ENCODE measurements at regions not wholly inside any gene's neighbourhood (a gene's known extent, or its start where the extent isn't known, plus 50 kb on each side); places are given as distances from the start of the nearest gene placed in this dataset.

DNA sequence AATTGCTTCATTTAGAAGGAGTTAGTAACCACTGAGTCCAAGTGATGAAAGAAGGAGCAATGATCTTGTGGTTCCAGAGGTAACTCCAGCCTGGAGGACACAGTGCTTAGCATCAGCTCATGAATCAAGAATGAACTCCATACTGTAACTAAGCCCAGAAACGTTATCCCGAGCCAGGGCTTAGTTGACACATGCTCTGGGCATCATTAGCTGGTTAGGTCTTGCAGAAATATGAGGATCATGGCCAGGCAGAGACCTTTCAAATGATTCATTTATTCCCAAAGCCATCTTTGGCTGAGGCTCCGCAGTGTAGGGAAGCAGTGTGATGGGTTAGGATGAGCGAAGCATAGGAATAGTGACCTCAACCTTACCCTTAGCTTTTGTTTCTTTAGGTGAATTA, 277.4 kb downstream of the FAM76B start:
- no peak for DNase-seq
- 100% methylated on average over 3 of the region's 4 CpGs for WGBS (ENCODE audit: insufficient coverage)
- no peak overlapping the region for H3K27ac ChIP-seq (ENCODE audit: insufficient read depth in 1 of 2, low read depth in 1 of 2, low read length in 2 of 2, poor library complexity in 1 of 2, severe bottlenecking in 2 of 2)

DNA sequence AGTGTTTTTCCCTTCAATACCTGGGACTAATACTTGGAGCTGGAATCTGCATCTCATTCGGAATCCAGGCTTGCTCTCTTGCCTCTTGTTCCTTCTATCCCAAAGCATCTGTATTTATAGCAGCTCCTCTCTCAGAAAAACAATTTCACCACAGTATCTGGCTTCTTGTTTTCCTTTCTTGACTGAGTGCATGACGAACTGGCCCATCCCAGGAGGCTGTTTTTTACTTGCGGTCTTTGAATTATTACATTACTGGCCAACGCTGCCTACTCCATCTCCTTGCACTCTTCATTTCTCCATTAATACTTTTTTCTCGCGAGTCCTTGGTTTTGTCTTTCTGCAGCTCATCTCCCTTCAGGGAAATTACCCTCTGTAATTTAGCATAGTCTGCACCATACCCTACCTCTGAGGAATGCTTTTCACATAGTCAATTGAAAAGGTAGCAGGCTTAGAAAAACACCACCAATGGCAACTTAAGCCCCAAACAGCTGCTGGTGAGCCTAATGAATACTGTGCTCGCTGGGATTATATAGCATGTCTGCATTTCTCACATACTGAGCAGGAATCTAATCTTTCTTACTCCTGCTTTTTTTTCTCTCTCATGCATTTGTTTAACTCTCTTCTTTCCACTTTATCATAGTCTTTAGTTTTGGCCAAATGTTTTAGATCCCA, 277.4 kb upstream of the SESN3 start:
- 94% methylated on average over 6 of the region's 7 CpGs for WGBS (ENCODE audit: insufficient coverage)
- H3K27ac ChIP-seq (ENCODE audit: insufficient read depth in 1 of 2, low read depth in 1 of 2, low read length in 2 of 2, poor library complexity in 1 of 2, severe bottlenecking in 2 of 2): no peak overlapping the region
- CTCF ChIA-PET: interaction anchor here (1.3 kb wide), 1 partner anchor 256 kb away, joined by 3 read pairs; no protein-coding TSS in a partner anchor

More for the DNA sequence above, 277.4 kb downstream of the FAM76B start:
- Histone ChIP-seq H3K27me3 (replicated peaks in 2 of 5; ENCODE audit: control insufficient read depth in 4 of 5, insufficient read depth in 5 of 5, low read length in 4 of 5) (no peaks in the 10 kb centered on the region), H3K36me3 (ENCODE audit: control insufficient read depth in 4 of 4, insufficient read depth in 4 of 4, low read length in 3 of 4) (no peaks in the 10 kb centered on the region), H3K4me1 (ENCODE audit: control extremely low read depth in 1 of 4, control insufficient read depth in 4 of 4, insufficient read depth in 4 of 4, low read length in 3 of 4) (no peaks in the 10 kb centered on the region), H3K4me3 (ENCODE audit: control insufficient read depth in 1 of 7, extremely low read depth in 1 of 7, insufficient read depth in 4 of 7, low read depth in 2 of 7, low read length in 6 of 7) (no peak overlapping the region), H3K9me3 (ENCODE audit: control extremely low read depth in 1 of 5, control insufficient read depth in 4 of 5, insufficient read depth in 2 of 5, low read depth in 1 of 5, low read length in 4 of 5) (no peaks in the 10 kb centered on the region)
- CTCF ChIA-PET: interaction anchor here (1.0 kb wide), 1 partner anchor 32 kb away, joined by 3 read pairs; no protein-coding TSS in a partner anchor
- POLR2A ChIA-PET: no interaction called here

DNA sequence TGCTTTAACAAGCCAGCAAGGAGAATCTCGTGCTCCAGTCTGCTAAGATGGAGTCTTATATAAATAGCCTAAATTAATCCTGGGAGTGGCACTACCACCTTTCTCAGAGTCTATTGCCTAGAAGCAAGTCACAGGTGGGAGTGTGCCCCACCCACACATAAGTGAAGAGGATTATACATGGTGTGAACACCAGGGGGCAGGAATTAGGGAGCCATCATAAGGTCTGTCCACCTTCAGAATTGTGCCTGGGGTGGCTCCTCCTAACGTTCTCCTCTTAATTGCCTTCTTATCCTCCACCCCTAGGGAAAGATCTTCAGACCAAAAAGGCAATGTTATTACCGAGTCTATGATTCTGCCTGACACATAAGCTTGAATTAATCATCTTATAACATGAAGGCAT, 276.8 kb upstream of the SESN3 start:
- no peaks in the 10 kb centered on the region for H3K27me3 ChIP-seq (replicated peaks in 2 of 5; ENCODE audit: control insufficient read depth in 4 of 5, insufficient read depth in 5 of 5, low read length in 4 of 5)
- H3K36me3 ChIP-seq (ENCODE audit: control insufficient read depth in 4 of 4, insufficient read depth in 4 of 4, low read length in 3 of 4): no peaks in the 10 kb centered on the region
- no peaks in the 10 kb centered on the region for H3K9me3 ChIP-seq (ENCODE audit: control extremely low read depth in 1 of 5, control insufficient read depth in 4 of 5, insufficient read depth in 2 of 5, low read depth in 1 of 5, low read length in 4 of 5)
- ChIA-PET POLR2A (no interaction called here), CTCF (no interaction called here)
- 86% methylated on average over 2 of the region's 3 CpGs for WGBS (ENCODE audit: insufficient coverage)
- DNase-seq: no peak
- H3K4me3 ChIP-seq (ENCODE audit: control insufficient read depth in 1 of 7, extremely low read depth in 1 of 7, insufficient read depth in 4 of 7, low read depth in 2 of 7, low read length in 6 of 7): no peak overlapping the region
- H3K4me1 ChIP-seq (ENCODE audit: control extremely low read depth in 1 of 4, control insufficient read depth in 4 of 4, insufficient read depth in 4 of 4, low read length in 3 of 4): peaks cover 0 to 16% (median 9%) of the 10 kb centered on the region in 4 experiments
- no peak overlapping the region for H3K27ac ChIP-seq (ENCODE audit: insufficient read depth in 1 of 2, low read depth in 1 of 2, low read length in 2 of 2, poor library complexity in 1 of 2, severe bottlenecking in 2 of 2)

More for the DNA sequence above, 277.4 kb upstream of the SESN3 start:
- POLR2A ChIA-PET: no interaction called here
- Histone ChIP-seq H3K27me3 (replicated peaks in 2 of 5; ENCODE audit: control insufficient read depth in 4 of 5, insufficient read depth in 5 of 5, low read length in 4 of 5) (no peaks in the 10 kb centered on the region), H3K36me3 (ENCODE audit: control insufficient read depth in 4 of 4, insufficient read depth in 4 of 4, low read length in 3 of 4) (no peaks in the 10 kb centered on the region), H3K4me3 (ENCODE audit: control insufficient read depth in 1 of 7, extremely low read depth in 1 of 7, insufficient read depth in 4 of 7, low read depth in 2 of 7, low read length in 6 of 7) (no peak overlapping the region), H3K9me3 (ENCODE audit: control extremely low read depth in 1 of 5, control insufficient read depth in 4 of 5, insufficient read depth in 2 of 5, low read depth in 1 of 5, low read length in 4 of 5) (no peaks in the 10 kb centered on the region), H3K4me1 (ENCODE audit: control extremely low read depth in 1 of 4, control insufficient read depth in 4 of 4, insufficient read depth in 4 of 4, low read length in 3 of 4) (peaks cover 0 to 16% (median 9%) of the 10 kb centered on the region in 4 experiments)
- DNase-seq: no peak

DNA sequence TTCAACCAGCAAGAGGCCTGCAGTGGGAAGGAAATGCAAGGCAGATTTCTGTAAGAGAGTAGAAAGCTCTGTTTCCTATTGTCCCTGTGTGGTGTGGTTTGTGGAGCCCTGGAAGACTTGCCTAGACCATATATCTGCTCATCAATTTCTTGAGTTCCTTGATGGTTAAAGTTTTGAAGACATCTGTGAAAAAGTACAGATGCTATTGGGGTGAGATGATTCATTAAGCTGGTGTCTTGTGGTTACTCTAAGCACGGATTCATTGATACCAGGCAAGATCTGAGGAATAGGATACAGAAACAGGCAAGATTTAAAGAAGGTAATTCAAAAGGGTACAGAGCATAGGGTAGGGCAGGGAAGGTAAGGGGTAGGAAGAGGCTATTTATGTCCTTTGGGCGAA, 275.8 kb upstream of the SESN3 start:
- CTCF ChIA-PET: no interaction called here
- Histone ChIP-seq H3K4me1 (ENCODE audit: control extremely low read depth in 1 of 4, control insufficient read depth in 4 of 4, insufficient read depth in 4 of 4, low read length in 3 of 4) (peaks cover 0 to 16% (median 9%) of the 10 kb centered on the region in 4 experiments), H3K9me3 (ENCODE audit: control extremely low read depth in 1 of 5, control insufficient read depth in 4 of 5, insufficient read depth in 2 of 5, low read depth in 1 of 5, low read length in 4 of 5) (no peaks in the 10 kb centered on the region), H3K27me3 (replicated peaks in 2 of 5; ENCODE audit: control insufficient read depth in 4 of 5, insufficient read depth in 5 of 5, low read length in 4 of 5) (no peaks in the 10 kb centered on the region), H3K4me3 (ENCODE audit: control insufficient read depth in 1 of 7, extremely low read depth in 1 of 7, insufficient read depth in 4 of 7, low read depth in 2 of 7, low read length in 6 of 7) (no peak overlapping the region), H3K36me3 (ENCODE audit: control insufficient read depth in 4 of 4, insufficient read depth in 4 of 4, low read length in 3 of 4) (no peaks in the 10 kb centered on the region), H3K27ac (ENCODE audit: insufficient read depth in 1 of 2, low read depth in 1 of 2, low read length in 2 of 2, poor library complexity in 1 of 2, severe bottlenecking in 2 of 2) (no peak overlapping the region)
- POLR2A ChIA-PET: no interaction called here
- 100% methylated on average over 1 of the region's 2 CpGs for WGBS (ENCODE audit: insufficient coverage)
- peak in 2 of 3 donors; percentile 21 to 29 for DNase-seq

DNA sequence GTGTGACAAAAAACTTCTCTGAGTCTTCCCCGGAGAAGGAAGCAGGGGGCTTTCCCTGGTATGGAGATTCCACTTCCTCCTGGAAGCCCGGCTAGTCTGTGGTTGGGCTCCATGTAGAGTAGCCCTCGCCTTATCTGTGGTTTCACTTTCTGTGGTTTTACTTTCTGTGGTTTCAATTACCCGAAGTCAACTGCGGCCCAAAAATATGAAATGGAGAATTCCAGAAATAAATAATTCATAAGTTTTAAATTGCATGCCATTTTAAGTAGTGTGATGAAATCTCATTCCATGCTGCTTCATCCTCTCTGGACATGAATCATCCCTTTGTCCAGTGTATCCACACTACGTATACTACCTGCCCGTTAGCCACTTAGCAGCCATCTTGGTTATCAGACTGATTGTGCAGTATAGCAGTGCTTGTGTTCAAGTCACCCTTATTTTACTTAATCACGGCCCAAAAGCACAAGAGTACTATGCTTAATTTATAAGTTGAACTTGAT, 275.0 kb upstream of the SESN3 start:
- H3K4me3 ChIP-seq (ENCODE audit: control insufficient read depth in 1 of 7, extremely low read depth in 1 of 7, insufficient read depth in 4 of 7, low read depth in 2 of 7, low read length in 6 of 7): peak overlapping the region in 1 of 7 experiments; percentile 3
- DNase-seq: peak; percentile 62 to 86 (median 85)
- H3K36me3 ChIP-seq (ENCODE audit: control insufficient read depth in 4 of 4, insufficient read depth in 4 of 4, low read length in 3 of 4): no peaks in the 10 kb centered on the region
- H3K4me1 ChIP-seq (ENCODE audit: control extremely low read depth in 1 of 4, control insufficient read depth in 4 of 4, insufficient read depth in 4 of 4, low read length in 3 of 4): peaks cover 0 to 16% (median 9%) of the 10 kb centered on the region in 4 experiments
- ChIA-PET CTCF (interaction anchor here (1.1 kb wide), 1 partner anchor 193 kb away, joined by 3 read pairs; no protein-coding TSS in a partner anchor), POLR2A (no interaction called here)
- 60% methylated on average over 3 of the region's 8 CpGs for WGBS (ENCODE audit: insufficient coverage)
- no peak overlapping the region for H3K27ac ChIP-seq (ENCODE audit: insufficient read depth in 1 of 2, low read depth in 1 of 2, low read length in 2 of 2, poor library complexity in 1 of 2, severe bottlenecking in 2 of 2)
- H3K27me3 ChIP-seq (replicated peaks in 2 of 5; ENCODE audit: control insufficient read depth in 4 of 5, insufficient read depth in 5 of 5, low read length in 4 of 5): no peaks in the 10 kb centered on the region
- H3K9me3 ChIP-seq (ENCODE audit: control extremely low read depth in 1 of 5, control insufficient read depth in 4 of 5, insufficient read depth in 2 of 5, low read depth in 1 of 5, low read length in 4 of 5): no peaks in the 10 kb centered on the region

DNA sequence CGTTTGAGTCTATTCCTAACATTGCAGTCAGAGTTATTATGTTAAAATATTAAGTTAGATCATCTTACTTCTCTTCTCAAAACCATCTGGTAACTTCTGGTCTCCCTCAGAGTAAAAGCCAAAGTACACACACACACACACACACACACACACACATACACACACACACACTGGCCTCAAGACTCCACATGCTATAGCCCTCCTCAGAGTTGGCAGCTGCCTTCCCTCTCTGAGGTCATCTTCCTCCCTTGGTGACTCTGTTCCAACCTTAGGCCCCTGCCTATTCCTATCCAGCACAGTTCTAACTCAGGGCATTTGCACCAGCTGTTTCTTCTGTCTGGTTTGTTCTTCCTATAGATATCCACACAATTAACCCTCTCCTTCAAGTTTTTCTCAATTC, 272.0 kb upstream of the SESN3 start:
- POLR2A ChIA-PET: no interaction called here
- peaks cover 0 to 16% (median 9%) of the 10 kb centered on the region in 4 experiments for H3K4me1 ChIP-seq (ENCODE audit: control extremely low read depth in 1 of 4, control insufficient read depth in 4 of 4, insufficient read depth in 4 of 4, low read length in 3 of 4)
- no peak overlapping the region for H3K4me3 ChIP-seq (ENCODE audit: control insufficient read depth in 1 of 7, extremely low read depth in 1 of 7, insufficient read depth in 4 of 7, low read depth in 2 of 7, low read length in 6 of 7)
- no peaks in the 10 kb centered on the region for H3K9me3 ChIP-seq (ENCODE audit: control extremely low read depth in 1 of 5, control insufficient read depth in 4 of 5, insufficient read depth in 2 of 5, low read depth in 1 of 5, low read length in 4 of 5)
- H3K27ac ChIP-seq (ENCODE audit: insufficient read depth in 1 of 2, low read depth in 1 of 2, low read length in 2 of 2, poor library complexity in 1 of 2, severe bottlenecking in 2 of 2): no peak overlapping the region
- H3K27me3 ChIP-seq (replicated peaks in 2 of 5; ENCODE audit: control insufficient read depth in 4 of 5, insufficient read depth in 5 of 5, low read length in 4 of 5): no peaks in the 10 kb centered on the region
- no CpG with 5 or more reads among the region's 1 CpG for WGBS (ENCODE audit: insufficient coverage)
- CTCF ChIA-PET: interaction anchor here (1.4 kb wide), 1 partner anchor 11 kb away, joined by 3 read pairs; no protein-coding TSS in a partner anchor
- no peaks in the 10 kb centered on the region for H3K36me3 ChIP-seq (ENCODE audit: control insufficient read depth in 4 of 4, insufficient read depth in 4 of 4, low read length in 3 of 4)
- DNase-seq: peak in 1 of 3 donors; percentile 12

DNA sequence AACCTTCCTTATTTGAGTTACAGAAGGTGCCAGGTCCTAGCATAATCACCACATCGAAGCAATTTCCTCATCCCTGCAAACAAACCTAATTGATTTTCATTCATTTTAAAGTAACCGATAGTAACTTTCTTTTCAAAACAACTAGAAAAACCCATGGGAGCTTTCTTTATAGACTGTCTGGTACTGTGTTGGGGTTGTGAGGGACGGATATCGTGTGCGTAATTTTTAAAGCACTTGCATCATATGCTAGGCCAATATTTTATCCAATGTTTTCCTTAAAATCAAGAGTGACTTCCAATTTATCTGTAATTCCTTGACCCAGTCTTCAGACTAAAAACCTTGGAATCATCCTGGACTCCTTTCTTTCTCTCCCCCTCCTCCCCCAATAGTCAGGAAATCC, 271.5 kb upstream of the SESN3 start:
- 83% methylated on average over 2 of the region's 5 CpGs for WGBS (ENCODE audit: insufficient coverage)
- no peak for DNase-seq
- H3K9me3 ChIP-seq (ENCODE audit: control extremely low read depth in 1 of 5, control insufficient read depth in 4 of 5, insufficient read depth in 2 of 5, low read depth in 1 of 5, low read length in 4 of 5): no peaks in the 10 kb centered on the region
- peaks cover 0 to 16% (median 9%) of the 10 kb centered on the region in 4 experiments for H3K4me1 ChIP-seq (ENCODE audit: control extremely low read depth in 1 of 4, control insufficient read depth in 4 of 4, insufficient read depth in 4 of 4, low read length in 3 of 4)
- no peak overlapping the region for H3K27ac ChIP-seq (ENCODE audit: insufficient read depth in 1 of 2, low read depth in 1 of 2, low read length in 2 of 2, poor library complexity in 1 of 2, severe bottlenecking in 2 of 2)
- H3K36me3 ChIP-seq (ENCODE audit: control insufficient read depth in 4 of 4, insufficient read depth in 4 of 4, low read length in 3 of 4): no peaks in the 10 kb centered on the region
- CTCF ChIA-PET: no interaction called here
- no peak overlapping the region for H3K4me3 ChIP-seq (ENCODE audit: control insufficient read depth in 1 of 7, extremely low read depth in 1 of 7, insufficient read depth in 4 of 7, low read depth in 2 of 7, low read length in 6 of 7)
- H3K27me3 ChIP-seq (replicated peaks in 2 of 5; ENCODE audit: control insufficient read depth in 4 of 5, insufficient read depth in 5 of 5, low read length in 4 of 5): no peaks in the 10 kb centered on the region
- POLR2A ChIA-PET: no interaction called here
